GM23338 (cell line): ENCODE measurements at regions not wholly inside any gene's neighbourhood (a gene's known extent, or its start where the extent isn't known, plus 50 kb on each side); places are given as distances from the start of the nearest gene placed in this dataset.
"Not testable (repeated sequence)": the region's sequence is repeated elsewhere in the genome, so short reads cannot be mapped to it uniquely, and the experiment has no call there.

ENCODE experiments used
- ATAC-seq: fragments of 200-7000 bp; cut with Tn5 transposase; 3 replicates; pipeline ENCODE4 v1.9.1; 2020
- DNase-seq: peaks from one replicate; pipeline ENCODE4 v3.0.0-alpha.2; 2015; ENCODE audit warnings: low spot score
- H2AFZ ChIP-seq: fragments of 200-600 bp; sonication (generic); 2 replicates; pipeline ENCODE4 v1.8.0; 2016; ENCODE audit warnings: antibody characterized with exemption, mild to moderate bottlenecking, moderate library complexity
- H3F3A ChIP-seq: fragments of 200-600 bp; sonication (generic); replicated peaks from 2 replicates; pipeline ENCODE4 v1.8.0; 2017; ENCODE audit warnings: antibody characterized with exemption, mixed run types, low read depth
- H3K27ac ChIP-seq: fragments of 200-600 bp; sonication (generic); 2 replicates; pipeline ENCODE4 v1.6.1; 2016; ENCODE audit warnings: low read depth
- H3K27me3 ChIP-seq: fragments of 200-600 bp; sonication (generic); 2 replicates; pipeline ENCODE4 v1.8.0; 2016; ENCODE audit warnings: mild to moderate bottlenecking, mixed run types, moderate library complexity; ENCODE audit not compliant: insufficient read depth
- H3K36me3 ChIP-seq: fragments of 200-600 bp; sonication (generic); 2 replicates; pipeline ENCODE4 v1.8.0; 2016; ENCODE audit warnings: mild to moderate bottlenecking; ENCODE audit not compliant: insufficient read depth
- H3K4me1 ChIP-seq: fragments of 200-600 bp; sonication (generic); 2 replicates; pipeline ENCODE4 v1.8.0; 2016; ENCODE audit warnings: mild to moderate bottlenecking, moderate library complexity; ENCODE audit not compliant: insufficient read depth
- H3K4me2 ChIP-seq: fragments of 200-600 bp; sonication (generic); 2 replicates; pipeline ENCODE4 v1.7.1; 2017; ENCODE audit warnings: mixed run types
- H3K4me3 ChIP-seq: fragments of 200-600 bp; sonication (generic); 2 replicates; pipeline ENCODE4 v1.6.1; 2016; ENCODE audit warnings: mixed run types
- H3K79me2 ChIP-seq: fragments of 200-600 bp; sonication (generic); replicated peaks from 2 replicates; pipeline ENCODE4 v1.8.0; 2017; ENCODE audit warnings: mild to moderate bottlenecking; ENCODE audit not compliant: insufficient read depth
- H3K9me2 ChIP-seq: fragments of 200-600 bp; sonication (generic); 2 replicates; pipeline ENCODE4 v1.8.0; 2017; ENCODE audit not compliant: insufficient read depth
- H4K20me1 ChIP-seq: fragments of 200-600 bp; sonication (generic); replicated peaks from 2 replicates; pipeline ENCODE4 v1.8.0; 2017; ENCODE audit warnings: mild to moderate bottlenecking; ENCODE audit not compliant: insufficient read depth
- H3K27ac Mint-ChIP-seq: 2 replicates; pipeline ENCODE4 v1.8.0; 2020; ENCODE audit warnings: inconsistent platforms, mild to moderate bottlenecking, moderate library complexity, mixed read lengths
- H3K27me3 Mint-ChIP-seq: 3 replicates; pipeline ENCODE4 v1.8.0; 2022; ENCODE audit warnings: low read depth, mild to moderate bottlenecking, moderate library complexity, mixed read lengths, inconsistent platforms; ENCODE audit not compliant: insufficient read depth, poor library complexity
- H3K36me3 Mint-ChIP-seq: 3 replicates; pipeline ENCODE4 v1.8.0; 2021; ENCODE audit warnings: low read depth, mild to moderate bottlenecking, inconsistent platforms, moderate library complexity, mixed read lengths
- H3K4me1 Mint-ChIP-seq: 3 replicates; pipeline ENCODE4 v1.8.0; 2020; ENCODE audit warnings: mild to moderate bottlenecking, inconsistent platforms, mixed read lengths
- H3K4me3 Mint-ChIP-seq: 3 replicates; pipeline ENCODE4 v1.8.0; 2021; ENCODE audit warnings: moderate library complexity, mild to moderate bottlenecking, inconsistent platforms, mixed read lengths
- H3K9me3 Mint-ChIP-seq: 3 replicates; pipeline ENCODE4 v1.8.0; 2020; ENCODE audit warnings: moderate library complexity, mild to moderate bottlenecking, inconsistent platforms, mixed read lengths
- CREB1 ChIP-seq: fragments of 250-450 bp; sonication (Bioruptor Pico); IDR thresholded peaks from 2 replicates; pipeline ENCODE4 v1.5.0; 2020; ENCODE audit warnings: low read depth, mild to moderate bottlenecking, moderate library complexity
- EZH2 ChIP-seq: fragments of 200-600 bp; sonication (generic); IDR thresholded peaks from one replicate; pipeline ENCODE4 v1.8.0; 2017; ENCODE audit warnings: antibody characterized with exemption, mild to moderate bottlenecking, low read depth; ENCODE audit not compliant: unreplicated experiment
- NANOG ChIP-seq: IDR thresholded peaks from 2 replicates; pipeline ENCODE4 v1.6.1; 2016; ENCODE audit warnings: antibody characterized with exemption, borderline replicate concordance
- ZNF114 ChIP-seq: fragments of 250-450 bp; sonication (Bioruptor Pico); IDR thresholded peaks from 2 replicates; pipeline ENCODE4 v1.5.0; 2020; ENCODE audit warnings: mild to moderate bottlenecking, moderate library complexity
- ZNF462 ChIP-seq: fragments of 250-450 bp; sonication (Bioruptor Pico); IDR thresholded peaks from 2 replicates; pipeline ENCODE4 v1.5.0; 2020; ENCODE audit warnings: mild to moderate bottlenecking, moderate library complexity

DNA sequence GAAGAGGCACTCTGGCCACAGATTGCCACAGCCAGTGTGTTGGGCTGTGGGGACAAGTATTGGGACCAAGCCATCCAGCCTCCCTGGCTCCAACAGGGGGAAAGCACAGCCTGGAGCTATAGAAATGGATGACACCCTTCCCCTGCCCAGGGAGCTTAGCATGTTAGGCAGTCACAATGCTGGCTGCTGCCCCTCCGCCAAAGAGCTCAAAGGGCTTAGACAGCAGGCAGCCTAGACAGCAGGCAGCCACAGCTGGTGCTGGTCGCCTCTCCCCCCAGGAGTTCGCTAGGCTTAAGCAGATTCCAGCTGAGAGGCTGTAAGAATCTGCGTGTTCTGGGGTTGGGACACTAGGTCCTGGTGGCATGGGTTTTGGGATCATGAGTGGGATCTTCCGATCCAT is 94.5 kb upstream of the MXRA5 start (continued):
- TF ChIP-seq CREB1 (CRISPR knock-in tag) (no peak), EZH2 (no peak), NANOG (no peak), ZNF462 (no peak)

DNA sequence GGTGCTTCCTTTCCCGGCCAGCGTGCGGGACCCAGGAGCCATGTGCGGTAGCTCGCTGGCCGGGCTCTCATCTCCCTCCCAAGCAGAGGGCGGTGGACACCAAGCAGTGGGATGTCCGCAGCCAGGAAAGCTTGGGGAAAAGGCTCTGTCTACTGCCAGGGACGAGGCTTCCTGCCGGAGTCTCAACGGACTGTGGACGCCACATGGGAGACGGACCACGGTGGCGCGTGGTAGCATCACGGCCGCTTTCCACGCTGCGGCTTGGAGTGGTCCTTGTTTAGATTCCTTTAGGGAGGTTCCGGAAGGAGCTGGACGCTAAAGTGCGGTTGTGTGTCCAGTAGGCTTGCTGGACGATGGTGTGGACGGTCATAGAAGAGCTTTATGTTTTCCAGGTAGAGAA is 89.5 kb upstream of the MXRA5 start:
- H4K20me1 ChIP-seq, H2AFZ ChIP-seq, H3F3A ChIP-seq, H3K36me3 ChIP-seq, H3K4me2 ChIP-seq, H3K79me2 ChIP-seq, H3K9me2 ChIP-seq, H3K27ac ChIP-seq, H3K4me1 Mint-ChIP-seq, H3K9me3 Mint-ChIP-seq, H3K36me3 Mint-ChIP-seq, DNase-seq, ATAC-seq, H3K27me3 Mint-ChIP-seq, H3K27ac Mint-ChIP-seq, H3K4me3 Mint-ChIP-seq, H3K4me3 ChIP-seq, H3K27me3 ChIP-seq, H3K4me1 ChIP-seq: not testable (repeated sequence)

DNA sequence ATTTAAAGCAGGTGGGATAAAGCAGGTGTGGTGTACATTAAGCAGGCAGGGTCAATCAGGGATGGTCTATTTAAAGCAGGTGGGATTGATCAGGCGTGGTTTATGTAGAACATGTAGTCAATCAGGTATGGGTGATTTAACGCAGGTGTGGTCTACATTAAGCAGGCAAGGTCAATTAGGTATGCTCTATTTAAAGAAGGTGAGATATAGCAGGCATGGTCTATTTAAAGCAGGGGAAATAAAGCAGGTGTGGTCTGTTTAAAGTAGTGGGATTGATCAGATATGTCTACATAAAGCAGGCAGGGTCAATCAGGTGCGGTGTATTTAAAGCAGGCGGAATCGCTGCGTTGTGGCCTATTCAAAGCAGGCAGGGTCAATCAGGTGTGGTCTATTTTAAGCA is 88.6 kb upstream of the MXRA5 start:
- H3K79me2 ChIP-seq = no peaks in the 10 kb centered on the region
- Mint-ChIP-seq H3K4me3 (no peak overlapping the region), H3K4me1 (no peaks in the 10 kb centered on the region), H3K27ac (no peak overlapping the region), H3K27me3 (no peaks in the 10 kb centered on the region), H3K9me3 (no peaks in the 10 kb centered on the region; the same call in 2 of the 3 replicates), H3K36me3 (no peaks in the 10 kb centered on the region)
- no peak overlapping the region for H3K4me2 ChIP-seq
- H3K27ac ChIP-seq = no peak overlapping the region
- no peaks in the 10 kb centered on the region for H3K4me1 ChIP-seq
- no peaks in the 10 kb centered on the region for H3K9me2 ChIP-seq
- H3K4me3 ChIP-seq = no peak overlapping the region
- no peaks in the 10 kb centered on the region for H3F3A ChIP-seq
- H2AFZ ChIP-seq = no peak overlapping the region
- no peaks in the 10 kb centered on the region for H4K20me1 ChIP-seq
- DNase-seq (no peak), ATAC-seq (no peak)
- no peaks in the 10 kb centered on the region for H3K36me3 ChIP-seq
- no peaks in the 10 kb centered on the region for H3K27me3 ChIP-seq
- no peak for TF ChIP-seq ZNF114 (CRISPR knock-in tag)
- no peak for TF ChIP-seq EZH2
- no peak for TF ChIP-seq ZNF462
